AG04449 (cell line): ENCODE measurements at regions not wholly inside any gene's neighbourhood (a gene's known extent, or its start where the extent isn't known, plus 50 kb on each side); places are given as distances from the start of the nearest gene placed in this dataset.

Experiments used
- CTCF ChIA-PET: fragments of 350-600 bp; formaldehyde crosslinking; extraction: SDS; loops from one replicate; lab custom pipeline; 2021; ENCODE audit warnings: antibody characterized with exemption; lab: Yijun Ruan, JAX
- POLR2A ChIA-PET: fragments of 400-600, 350-600 bp; formaldehyde crosslinking; extraction: SDS; loops from one replicate; lab custom pipeline; 2020; ENCODE audit warnings: antibody characterized with exemption, inconsistent platforms; lab: Yijun Ruan, JAX
- DNase-seq: peaks from one replicate; pipeline ENCODE4 v3.0.0-alpha.2; 2010; ENCODE audit warnings: low read depth, low spot score
- H3K4me3 ChIP-seq: 2 replicates; pipeline ENCODE4 v1.5.1; 2011; ENCODE audit warnings: low read depth, mild to moderate bottlenecking, control low read depth, low read length
- CTCF ChIP-seq: IDR thresholded peaks from one replicate; pipeline ENCODE4 v1.5.1; 2011; ENCODE audit warnings: mild to moderate bottlenecking, moderate library complexity, low read length, control low read depth, inconsistent platforms; ENCODE audit not compliant: insufficient read depth; ENCODE audit errors: missing control alignments

DNA sequence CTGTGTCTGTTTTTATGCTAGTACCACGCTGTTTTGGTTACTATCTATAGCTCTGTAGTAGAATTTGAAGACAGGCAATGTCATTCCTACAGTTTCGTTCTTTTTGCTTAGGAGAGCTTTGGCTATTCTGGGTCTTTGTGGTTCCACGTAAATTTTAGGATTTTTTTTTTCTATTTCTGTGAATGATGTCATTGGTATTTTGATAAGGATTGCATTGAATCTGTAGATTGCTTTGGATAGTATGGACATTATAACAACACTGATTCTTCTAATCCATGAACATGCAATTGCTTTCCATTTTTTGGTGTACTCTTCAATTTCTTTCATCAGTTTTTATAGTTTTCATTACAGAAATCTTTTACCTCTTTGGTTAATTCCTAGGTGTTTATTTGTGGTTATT lies 345.2 kb downstream of the TMEM121 start:
- no peak for TF ChIP-seq CTCF
- POLR2A ChIA-PET, result no interaction called here
- no peak for DNase-seq
- H3K4me3 ChIP-seq, result no peak overlapping the region
- CTCF ChIA-PET, result no interaction called here

DNA sequence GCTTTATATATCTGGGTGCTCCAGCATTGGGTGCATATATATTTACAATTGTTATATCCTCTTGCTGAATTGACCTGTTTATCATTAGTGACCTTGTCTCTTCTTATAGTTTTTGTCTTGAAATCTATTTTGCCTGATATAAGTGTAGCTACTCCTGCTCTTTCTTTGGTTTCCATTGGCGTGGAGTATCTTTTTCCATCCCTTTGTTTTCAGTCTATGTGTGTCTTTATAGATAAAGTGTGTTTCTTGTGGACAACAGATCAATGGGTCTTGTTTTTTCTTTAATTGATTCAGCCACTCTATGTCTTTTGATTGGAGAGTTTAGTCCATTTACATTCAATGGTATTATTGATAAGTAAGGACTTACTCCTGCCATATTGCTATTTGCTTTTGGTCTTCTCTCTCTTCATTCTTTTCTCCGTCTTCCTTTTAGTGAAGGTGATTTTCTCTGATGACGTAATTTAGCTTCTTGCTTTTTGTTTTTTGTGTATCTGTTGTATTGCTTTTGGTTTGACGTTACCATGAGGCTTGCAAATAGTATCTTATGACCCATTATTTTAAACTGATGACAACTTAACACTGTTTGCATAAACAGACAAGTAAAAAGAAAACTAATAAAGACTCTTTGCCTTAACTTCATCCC lies 347.6 kb downstream of the TMEM121 start:
- POLR2A ChIA-PET, result no interaction called here
- no peak for TF ChIP-seq CTCF
- CTCF ChIA-PET, result no interaction called here
- DNase-seq, result no peak
- H3K4me3 ChIP-seq, result no peak overlapping the region

DNA sequence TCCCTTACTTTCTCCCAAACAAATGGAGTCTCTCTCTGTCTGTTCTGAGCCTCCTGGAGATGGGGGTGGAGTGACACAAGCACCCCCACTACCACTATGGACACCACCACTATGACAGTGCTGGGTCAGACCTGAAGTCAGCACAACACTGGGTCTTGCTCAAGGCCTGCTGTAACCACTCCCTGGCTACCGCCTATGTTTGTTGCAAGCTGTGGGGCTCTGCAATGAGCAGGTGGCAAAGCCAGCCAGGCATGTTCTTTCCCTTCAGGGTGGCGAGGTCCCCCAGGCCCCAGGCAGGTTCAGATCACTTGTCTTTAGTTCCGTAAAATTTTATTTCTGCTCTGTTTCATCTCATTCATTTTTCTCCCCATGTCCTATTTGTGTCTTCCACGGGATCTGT lies 349.8 kb downstream of the TMEM121 start:
- H3K4me3 ChIP-seq, result no peak overlapping the region
- no peak for TF ChIP-seq CTCF
- DNase-seq, result no peak
- ChIA-PET CTCF (no interaction called here), POLR2A (no interaction called here)

- H3K4me3 ChIP-seq, result no peak overlapping the region
- no peak for TF ChIP-seq CTCF
- CTCF ChIA-PET, result no interaction called here
- POLR2A ChIA-PET, result no interaction called here
- no peak for DNase-seq
These were observed 350.4 kb downstream of the TMEM121 start for GRCh38 chr14:105876829-105877228.

DNA sequence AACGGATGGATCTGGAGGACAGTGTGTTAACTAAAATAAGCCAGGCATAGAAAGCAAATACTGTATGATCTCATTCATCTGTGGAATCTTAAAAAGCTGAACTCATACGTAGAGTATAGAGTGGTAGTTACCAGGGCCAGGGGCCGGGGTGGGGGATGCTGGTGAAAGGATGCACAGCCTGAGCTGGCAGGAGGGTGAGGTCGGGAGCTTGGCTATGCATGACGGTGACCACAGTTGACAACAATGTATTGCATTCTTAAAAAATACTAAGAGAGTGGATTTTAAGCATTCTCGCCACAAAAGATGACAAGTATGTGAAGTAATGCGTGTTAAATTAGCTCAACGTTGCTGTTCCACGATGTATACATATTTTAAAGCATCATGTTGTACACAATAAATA lies 351.3 kb downstream of the TMEM121 start:
- ChIA-PET CTCF (no interaction called here), POLR2A (no interaction called here)
- DNase-seq, result no peak
- TF ChIP-seq CTCF, result no peak
- H3K4me3 ChIP-seq, result no peak overlapping the region

DNA sequence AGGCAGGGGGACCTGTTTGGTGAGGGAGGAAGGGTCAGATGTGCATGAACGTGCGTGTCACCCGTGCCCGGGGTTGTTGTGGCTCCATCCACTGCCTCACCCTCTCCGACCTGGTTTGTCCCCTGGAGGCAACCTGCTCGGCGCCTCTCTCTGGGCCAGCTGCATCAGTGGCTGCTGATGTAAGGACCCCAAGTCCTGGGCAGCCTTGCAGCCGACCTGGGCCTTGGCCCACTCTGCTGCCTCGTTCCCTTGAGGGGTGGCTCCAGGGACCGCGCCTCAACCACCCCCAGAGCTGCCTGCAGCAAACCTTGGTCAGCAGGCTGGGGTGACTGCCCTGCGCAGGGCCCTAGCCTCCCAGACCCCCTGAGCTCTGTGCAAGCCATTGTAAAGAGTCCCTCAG lies 351.7 kb downstream of the TMEM121 start:
- H3K4me3 ChIP-seq, result no peak overlapping the region
- DNase-seq, result no peak
- POLR2A ChIA-PET, result no interaction called here
- TF ChIP-seq CTCF, result no peak
- CTCF ChIA-PET, result no interaction called here
